ENCODE measurements at regions not wholly inside any gene's neighbourhood (a gene's known extent, or its start where the extent isn't known, plus 50 kb on each side); places are given as distances from the start of the nearest gene placed in this dataset.

DNA sequence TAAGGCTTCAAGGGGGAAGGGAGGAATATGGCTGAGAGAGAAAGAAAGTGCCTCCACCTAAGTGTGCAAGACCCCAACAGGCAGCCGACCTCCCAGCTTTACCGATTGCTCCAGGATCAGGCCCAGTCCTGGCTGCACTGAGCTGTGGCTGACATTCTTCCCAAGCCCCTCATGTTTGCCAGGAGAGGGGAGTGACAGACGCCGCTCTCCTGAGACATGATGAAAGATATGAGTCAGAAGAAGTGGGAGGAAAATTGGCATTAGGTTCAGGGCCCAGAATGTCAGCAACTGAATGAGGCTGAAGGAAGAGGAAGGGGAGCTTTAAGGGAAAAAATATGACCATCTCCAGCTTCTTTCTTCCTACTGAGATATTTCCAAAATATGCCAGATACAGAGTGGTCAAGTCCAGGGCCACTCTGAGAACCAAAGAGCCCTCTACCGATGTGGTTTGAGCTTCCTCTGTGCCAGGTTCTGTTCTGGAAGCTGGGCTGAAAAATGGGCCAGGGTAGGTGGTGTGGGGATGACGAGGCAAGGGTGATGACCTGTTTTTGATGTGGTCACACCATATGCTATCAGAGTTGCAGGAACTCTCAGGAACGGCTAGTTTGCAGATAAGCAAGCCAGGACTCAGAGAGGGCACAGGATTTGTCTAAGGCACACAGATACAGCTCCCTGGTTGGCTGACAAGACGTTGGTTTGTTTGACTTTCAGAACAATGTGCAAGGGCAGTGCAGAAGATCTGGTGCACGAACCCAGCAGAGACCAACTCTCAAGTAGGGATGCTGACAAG is 176.7 kb downstream of the SOX9 start:
- no peak for DNase-seq (ENCODE audit: low read depth in 4 of 4, low spot score in 1 of 4)

GRCh38 chr17:72299100-72299499 is 178.3 kb downstream of the SOX9 start:
- no peak for DNase-seq (ENCODE audit: low read depth in 4 of 4, low spot score in 1 of 4)

DNA sequence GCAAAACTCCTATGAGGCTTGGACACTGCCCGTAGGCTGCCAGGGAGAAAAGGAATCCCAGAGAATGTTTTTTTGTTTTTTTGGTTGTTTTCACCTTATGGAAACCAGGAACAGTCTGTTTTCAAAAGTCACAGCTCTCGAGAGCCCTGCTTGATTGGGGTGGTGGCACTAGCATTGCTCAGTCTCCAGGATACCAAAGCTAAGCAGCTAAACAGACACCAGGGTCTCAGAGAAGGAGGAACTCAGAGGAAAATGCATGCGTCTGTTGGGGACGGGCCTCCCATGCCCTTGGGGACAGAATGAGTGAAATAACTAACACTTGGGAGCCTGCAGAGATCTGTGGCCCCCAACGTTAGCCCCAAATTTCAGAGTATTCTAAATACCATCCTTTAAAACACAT is 178.8 kb downstream of the SOX9 start:
- no peak for DNase-seq (ENCODE audit: low read depth in 4 of 4, low spot score in 1 of 4)

DNA sequence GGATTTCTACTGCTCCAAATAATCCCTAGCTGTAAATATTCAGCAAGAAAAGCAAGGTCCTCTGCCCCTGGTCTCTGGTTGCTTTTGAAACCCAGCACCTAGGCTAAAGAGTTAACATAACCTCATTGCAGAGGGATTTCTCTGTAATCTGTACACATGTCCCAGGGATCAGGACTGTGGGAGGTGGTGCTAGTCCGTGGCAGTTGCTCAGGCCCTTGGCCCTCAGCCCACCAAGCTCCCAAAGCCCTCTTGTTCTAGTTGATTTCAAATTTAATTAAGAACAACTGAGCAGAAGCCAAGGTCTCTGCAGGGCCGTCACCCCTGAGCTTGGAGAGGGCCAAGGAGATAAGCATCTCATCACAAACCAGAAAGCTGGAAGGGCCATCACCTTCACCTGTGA is 181.1 kb downstream of the SOX9 start:
- DNase-seq (ENCODE audit: low read depth in 4 of 4, low spot score in 1 of 4), result no peak

DNA sequence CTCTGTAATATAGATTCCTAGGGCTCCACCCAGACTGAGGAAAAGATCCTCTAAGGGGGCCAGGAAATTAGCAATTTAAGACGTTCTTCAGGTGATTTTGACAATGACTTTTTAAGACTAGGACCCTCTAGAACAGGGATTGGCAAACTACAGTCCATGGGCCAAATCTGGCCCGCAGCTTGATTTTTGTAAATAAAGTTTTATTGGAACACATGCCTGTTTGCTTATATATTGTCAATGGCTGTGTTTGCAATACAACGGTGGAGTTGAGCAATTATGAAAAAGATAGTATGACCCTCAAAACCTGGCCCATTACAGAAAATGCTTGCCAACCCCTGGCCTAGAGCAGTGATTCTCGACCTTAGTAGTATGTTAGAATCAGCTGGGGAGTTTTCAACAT is 181.9 kb downstream of the SOX9 start:
- DNase-seq (ENCODE audit: low read depth in 4 of 4, low spot score in 1 of 4), result no peak

DNA sequence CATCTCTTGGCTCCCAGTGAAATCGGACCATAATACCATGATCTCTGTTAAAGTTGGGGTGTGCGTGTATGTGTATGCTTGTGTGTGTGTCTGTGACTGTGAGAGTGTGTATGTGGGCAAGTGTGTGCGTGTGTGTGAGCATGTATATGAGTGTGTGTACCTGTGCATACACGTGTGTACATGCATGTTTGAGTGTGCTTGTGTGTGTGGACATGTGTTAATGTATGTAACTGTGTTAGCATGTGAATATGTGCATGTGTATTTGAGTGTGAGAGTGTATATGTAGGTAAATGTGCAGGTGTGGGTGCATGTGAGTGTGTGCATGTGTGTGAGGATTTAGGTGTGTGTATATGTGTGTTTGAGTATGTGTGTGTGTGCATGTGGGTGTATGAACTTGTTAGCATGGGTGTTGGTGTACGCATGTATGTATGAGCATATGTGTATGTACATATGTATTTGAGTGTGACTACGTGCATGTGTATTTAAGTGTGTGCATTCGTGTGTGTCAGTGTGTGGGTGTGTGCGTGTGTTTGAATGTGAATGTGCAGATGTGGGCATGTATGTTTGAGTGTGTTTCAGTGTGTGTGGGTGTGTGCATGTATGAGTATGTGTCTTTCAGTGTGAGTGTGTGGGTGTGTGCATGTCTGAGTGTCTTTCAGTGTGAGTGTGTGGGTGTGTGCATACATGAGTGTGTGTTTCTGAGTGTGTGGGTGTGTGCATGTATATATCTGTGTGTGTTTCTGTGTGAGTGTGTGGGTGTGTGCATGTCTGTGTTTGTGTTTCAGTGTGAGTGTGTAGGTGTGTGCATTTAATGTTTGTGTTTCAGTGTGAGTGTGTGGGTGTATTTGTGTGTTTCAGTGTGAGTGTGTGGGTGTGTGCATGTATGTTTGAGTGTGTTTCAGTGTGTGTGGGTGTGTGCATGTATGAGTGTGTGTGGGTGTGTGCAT is 183.2 kb downstream of the SOX9 start:
- DNase-seq (ENCODE audit: low read depth in 4 of 4, low spot score in 1 of 4), result no peak

GRCh38 chr17:72304859-72305258 is 184.0 kb downstream of the SOX9 start:
- no peak for DNase-seq (ENCODE audit: low read depth in 4 of 4, low spot score in 1 of 4)

GRCh38 chr17:72305472-72305871 is 184.7 kb downstream of the SOX9 start:
- no peak for DNase-seq (ENCODE audit: low read depth in 4 of 4, low spot score in 1 of 4)

DNA sequence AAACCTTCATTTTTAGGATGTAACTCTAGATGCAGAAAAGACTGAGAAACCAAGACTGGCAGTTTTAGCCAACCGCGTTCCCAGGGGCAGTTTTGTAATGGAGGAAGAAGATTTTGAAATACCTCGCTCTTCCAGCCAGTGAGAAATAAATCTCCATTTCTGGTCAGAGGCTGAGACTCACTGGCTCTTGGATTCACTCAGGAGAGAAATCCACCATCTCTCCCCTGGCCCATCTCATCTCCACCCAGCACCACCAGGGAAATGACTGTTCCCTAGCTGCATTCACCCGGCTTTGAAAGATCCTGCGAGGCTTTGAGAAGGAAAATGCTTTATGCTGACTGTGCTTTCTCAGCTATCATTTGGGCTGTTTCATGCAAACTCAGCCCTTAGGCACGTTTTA is 185.2 kb downstream of the SOX9 start:
- DNase-seq (ENCODE audit: low read depth in 4 of 4, low spot score in 1 of 4), result no peak

DNA sequence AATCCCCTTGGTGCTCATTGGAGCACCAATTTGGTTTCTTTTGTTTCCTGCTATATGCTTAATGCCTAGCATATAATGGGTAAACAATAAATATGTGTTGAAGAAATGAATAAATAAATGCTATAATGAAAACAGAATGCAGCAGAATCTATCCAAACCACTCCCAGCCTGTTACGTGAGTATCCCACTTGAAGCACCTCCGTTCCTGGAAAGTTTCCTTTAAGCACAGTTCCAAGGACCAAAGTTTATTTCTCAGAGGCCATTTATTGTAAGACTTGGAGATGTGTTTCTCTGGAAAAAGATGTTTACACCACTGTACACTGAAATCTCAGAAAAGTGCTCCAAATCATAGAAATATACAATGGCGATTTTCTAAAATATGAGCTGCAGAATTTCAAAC is 187.0 kb downstream of the SOX9 start:
- DNase-seq (ENCODE audit: low read depth in 4 of 4, low spot score in 1 of 4), result no peak

DNA sequence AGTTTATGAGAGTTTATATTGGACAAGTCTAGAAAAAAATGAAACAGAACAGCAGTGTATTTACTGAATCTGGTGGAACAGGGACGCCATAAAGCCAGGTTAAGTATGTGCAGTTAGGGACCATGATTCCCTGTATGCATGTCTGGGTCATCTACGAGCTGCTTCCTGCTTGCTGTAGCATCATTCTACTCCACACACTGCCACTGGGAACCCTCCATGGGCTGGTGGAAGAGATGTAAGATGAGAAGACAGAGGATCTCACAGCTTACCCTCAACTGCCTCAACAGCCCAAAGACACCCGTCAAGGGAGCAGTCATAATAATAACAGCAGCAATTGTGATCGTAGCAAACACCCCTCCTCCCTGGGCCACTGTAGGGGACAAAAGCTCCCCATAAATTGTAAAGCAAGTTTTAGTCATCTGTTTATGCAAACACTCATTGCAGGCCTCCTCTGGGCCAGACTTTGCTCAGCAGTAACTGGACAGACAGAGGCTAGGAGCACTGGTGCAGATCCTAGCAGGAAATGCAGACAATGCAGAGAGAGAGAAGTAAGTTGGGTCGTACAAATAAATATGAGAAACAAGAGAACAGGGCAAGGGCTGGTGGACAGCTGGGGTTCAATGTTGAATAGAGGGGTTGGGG is 188.0 kb downstream of the SOX9 start:
- DNase-seq (ENCODE audit: low read depth in 4 of 4, low spot score in 1 of 4), result no peak

DNA sequence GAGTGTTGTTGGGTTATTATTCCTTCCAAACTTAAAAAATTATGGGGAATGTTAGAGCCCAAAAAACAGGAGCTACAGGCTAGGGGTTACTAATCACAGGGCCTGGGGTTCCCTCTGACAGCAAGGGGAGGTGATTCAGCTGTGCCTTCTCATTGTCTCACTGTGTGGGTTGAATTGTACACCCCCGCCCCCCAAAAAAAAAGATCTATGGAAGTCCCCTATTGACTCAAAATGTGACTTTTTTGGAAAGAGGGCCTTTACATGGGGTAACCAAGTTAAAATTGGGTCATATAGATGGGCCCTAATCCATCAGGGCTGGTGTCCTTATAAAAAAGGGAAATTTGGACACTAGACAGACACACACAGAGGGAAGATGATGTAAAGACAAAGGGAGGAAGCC is 190.2 kb downstream of the SOX9 start:
- no peak for DNase-seq (ENCODE audit: low read depth in 4 of 4, low spot score in 1 of 4)

GRCh38 chr17:72315122-72315913 is 194.5 kb downstream of the SOX9 start:
- DNase-seq (ENCODE audit: low read depth in 4 of 4, low spot score in 1 of 4), result no peak

GRCh38 chr17:72318131-72318530 is 197.3 kb downstream of the SOX9 start:
- no peak for DNase-seq (ENCODE audit: low read depth in 4 of 4, low spot score in 1 of 4)

DNA sequence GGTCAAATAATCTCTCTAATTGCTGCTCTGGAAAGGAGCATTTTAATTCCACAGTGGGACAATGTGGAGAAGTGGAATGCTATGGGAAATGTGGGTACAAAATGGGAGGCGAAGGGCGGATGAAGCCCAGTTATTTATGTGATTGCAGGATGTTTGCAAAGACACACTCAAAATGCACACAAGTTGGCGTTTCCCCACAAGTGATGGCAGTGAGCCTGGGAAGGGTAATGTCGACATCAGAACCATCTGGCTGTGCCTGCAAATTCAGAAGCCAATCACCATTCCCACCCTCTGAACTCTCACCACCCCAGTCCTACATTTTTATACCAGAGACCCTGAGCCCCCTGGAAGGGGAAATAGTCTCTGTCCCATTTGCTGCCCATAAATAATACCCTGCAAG is 201.1 kb downstream of the SOX9 start:
- DNase-seq (ENCODE audit: low read depth in 4 of 4, low spot score in 1 of 4), result no peak

- DNase-seq (ENCODE audit: low read depth in 4 of 4, low spot score in 1 of 4), result no peak
These were observed 211.5 kb downstream of the SOX9 start for GRCh38 chr17:72332367-72332766.

DNA sequence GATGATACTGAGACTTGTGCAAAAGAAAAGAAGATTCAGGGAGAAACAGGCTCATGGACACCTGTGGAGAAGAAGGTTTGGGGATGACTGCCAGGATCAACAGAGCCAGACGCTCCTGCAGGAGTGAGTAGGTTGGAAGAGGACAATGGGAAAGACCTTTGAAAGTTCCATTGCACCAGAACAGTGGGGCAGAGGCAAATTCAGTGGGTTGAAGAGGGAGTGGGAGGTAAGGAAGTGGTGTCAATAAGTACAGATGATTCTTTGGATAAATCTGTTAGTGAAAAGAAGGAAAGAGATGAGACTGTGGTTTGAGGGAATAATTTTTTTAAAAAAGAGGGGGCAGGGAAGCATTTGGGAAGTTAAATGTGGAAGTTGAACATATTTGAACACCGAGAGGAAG is 212.8 kb downstream of the SOX9 start:
- DNase-seq (ENCODE audit: low read depth in 4 of 4, low spot score in 1 of 4), result no peak

DNA sequence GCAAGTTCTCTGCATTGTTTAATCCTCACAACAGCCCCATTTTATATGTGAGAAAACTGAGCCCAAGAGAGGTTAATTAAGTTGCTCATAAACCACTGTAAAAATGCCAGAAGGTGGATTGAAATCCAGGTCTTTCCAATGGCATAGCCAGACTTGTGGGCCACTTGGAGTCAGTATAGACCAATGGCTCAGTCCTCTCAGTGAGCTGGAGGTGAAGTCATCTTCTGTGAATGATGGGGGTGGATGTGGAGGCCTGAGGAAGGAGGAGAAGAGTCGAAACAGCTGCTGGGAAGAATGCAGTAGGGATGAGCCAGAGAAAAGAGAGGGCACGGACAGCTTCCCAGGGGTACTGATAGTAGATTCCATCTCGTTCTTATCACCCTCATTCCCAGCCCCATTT is 213.4 kb downstream of the SOX9 start:
- no peak for DNase-seq (ENCODE audit: low read depth in 4 of 4, low spot score in 1 of 4)

- no peak for DNase-seq (ENCODE audit: low read depth in 4 of 4, low spot score in 1 of 4)
These were observed 215.4 kb downstream of the SOX9 start for GRCh38 chr17:72336026-72336803.

GRCh38 chr17:72336804-72337070 is 215.9 kb downstream of the SOX9 start:
- DNase-seq (ENCODE audit: low read depth in 4 of 4, low spot score in 1 of 4), result no peak

DNA sequence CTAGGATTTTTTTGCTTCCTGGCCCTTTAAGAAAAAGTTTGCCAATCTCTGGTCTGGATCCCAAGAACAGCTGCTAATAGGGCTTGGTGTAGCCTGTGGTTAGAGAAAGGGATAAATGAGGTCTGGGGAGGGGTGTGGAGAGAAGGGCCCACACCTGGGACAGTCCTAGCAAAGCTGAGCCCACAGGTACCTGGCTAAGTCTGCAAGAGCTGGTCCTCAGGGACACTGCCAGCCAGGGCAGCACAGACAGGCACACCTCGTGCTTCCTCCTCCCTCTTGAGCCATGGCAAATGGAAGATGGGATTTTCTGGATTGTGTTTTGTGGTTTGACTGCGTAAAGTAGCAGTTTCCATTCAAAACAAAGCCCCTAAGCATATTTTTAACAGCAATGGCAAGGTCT is 217.5 kb downstream of the SOX9 start:
- DNase-seq (ENCODE audit: low read depth in 4 of 4, low spot score in 1 of 4), result no peak
